DOHH2 (cell line): ENCODE measurements at regions not wholly inside any gene's neighbourhood (a gene's known extent, or its start where the extent isn't known, plus 50 kb on each side); places are given as distances from the start of the nearest gene placed in this dataset.

ENCODE experiments used
- EZH2phosphoT487 ChIP-seq: fragments of 200-600 bp; sonication (generic); IDR thresholded peaks from 2 replicates; pipeline ENCODE4 v1.6.1; 2017; ENCODE audit warnings: borderline replicate concordance, mild to moderate bottlenecking, antibody characterized with exemption, low read length, moderate library complexity, mixed read lengths
- TF ChIP-seq, protein P1 (sequence below): fragments of 200-600 bp; sonication (generic); IDR thresholded peaks from one replicate; pipeline ENCODE4 v1.5.1; 2014; ENCODE audit warnings: antibody characterized with exemption, mild to moderate bottlenecking, low read depth, low read length; ENCODE audit not compliant: poor library complexity, severe bottlenecking

DNA sequence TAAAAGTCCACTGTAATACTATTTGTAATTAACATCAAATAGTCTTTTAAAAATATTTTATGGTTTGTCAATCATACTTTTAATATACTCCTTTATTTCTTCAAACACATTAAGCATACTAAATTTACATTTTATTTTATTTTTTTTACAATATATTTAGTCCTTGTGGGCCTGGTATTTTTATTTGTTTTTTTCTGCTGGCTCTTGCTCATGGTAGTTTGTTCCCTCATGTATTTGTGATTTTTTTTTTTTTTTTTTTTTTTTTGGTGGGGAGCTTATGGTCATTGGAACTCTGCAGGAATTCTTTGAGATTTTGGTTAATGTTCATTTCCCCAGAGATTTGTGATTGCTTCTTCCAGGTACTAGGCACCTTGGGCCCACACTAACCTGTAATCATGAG lies 185.5 kb downstream of the PDGFRA start:
- TF ChIP-seq, protein P1, sequence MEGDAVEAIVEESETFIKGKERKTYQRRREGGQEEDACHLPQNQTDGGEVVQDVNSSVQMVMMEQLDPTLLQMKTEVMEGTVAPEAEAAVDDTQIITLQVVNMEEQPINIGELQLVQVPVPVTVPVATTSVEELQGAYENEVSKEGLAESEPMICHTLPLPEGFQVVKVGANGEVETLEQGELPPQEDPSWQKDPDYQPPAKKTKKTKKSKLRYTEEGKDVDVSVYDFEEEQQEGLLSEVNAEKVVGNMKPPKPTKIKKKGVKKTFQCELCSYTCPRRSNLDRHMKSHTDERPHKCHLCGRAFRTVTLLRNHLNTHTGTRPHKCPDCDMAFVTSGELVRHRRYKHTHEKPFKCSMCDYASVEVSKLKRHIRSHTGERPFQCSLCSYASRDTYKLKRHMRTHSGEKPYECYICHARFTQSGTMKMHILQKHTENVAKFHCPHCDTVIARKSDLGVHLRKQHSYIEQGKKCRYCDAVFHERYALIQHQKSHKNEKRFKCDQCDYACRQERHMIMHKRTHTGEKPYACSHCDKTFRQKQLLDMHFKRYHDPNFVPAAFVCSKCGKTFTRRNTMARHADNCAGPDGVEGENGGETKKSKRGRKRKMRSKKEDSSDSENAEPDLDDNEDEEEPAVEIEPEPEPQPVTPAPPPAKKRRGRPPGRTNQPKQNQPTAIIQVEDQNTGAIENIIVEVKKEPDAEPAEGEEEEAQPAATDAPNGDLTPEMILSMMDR = no peak
- no peak for TF ChIP-seq EZH2phosphoT487
